ENCODE measurements at regions not wholly inside any gene's neighbourhood (a gene's known extent, or its start where the extent isn't known, plus 50 kb on each side); places are given as distances from the start of the nearest gene placed in this dataset.

- Mint-ChIP-seq H3K9me3 (peaks cover 3% of the 10 kb centered on the region), H3K27ac (no peak overlapping the region), H3K4me3 (no peak overlapping the region), H3K4me1 (no peaks in the 10 kb centered on the region), H3K36me3 (no peaks in the 10 kb centered on the region)
- no peak for DNase-seq (ENCODE audit: low spot score in 2 of 2)
- no peak for ATAC-seq
Measured at GRCh38 chr15:87805117-87805820, 451.3 kb downstream of the NTRK3 start.

GRCh38 chr15:87804451-87804850 lies 452.1 kb downstream of the NTRK3 start:
- Mint-ChIP-seq H3K4me3 (no peak overlapping the region), H3K36me3 (no peaks in the 10 kb centered on the region)
- ATAC-seq: no peak

GRCh38 chr15:87799838-87800237 lies 456.7 kb downstream of the NTRK3 start:
- Mint-ChIP-seq H3K4me3 (no peak overlapping the region), H3K27ac (no peak overlapping the region), H3K4me1 (no peaks in the 10 kb centered on the region), H3K36me3 (no peaks in the 10 kb centered on the region), H3K9me3 (peaks cover 3% of the 10 kb centered on the region)
- no peak for DNase-seq (ENCODE audit: low spot score in 2 of 2)
- no peak for ATAC-seq

More at GRCh38 chr15:87804451-87804850, 452.1 kb downstream of the NTRK3 start:
- Mint-ChIP-seq H3K27ac (no peak overlapping the region), H3K9me3 (peaks cover 3% of the 10 kb centered on the region), H3K4me1 (no peaks in the 10 kb centered on the region)
- DNase-seq (ENCODE audit: low spot score in 2 of 2): no peak

GRCh38 chr15:87799428-87799827 lies 457.1 kb downstream of the NTRK3 start:
- ATAC-seq (no peak), DNase-seq (ENCODE audit: low spot score in 2 of 2) (no peak)
- Mint-ChIP-seq H3K27ac (no peak overlapping the region), H3K4me3 (no peak overlapping the region), H3K9me3 (peaks cover 3% of the 10 kb centered on the region), H3K36me3 (no peaks in the 10 kb centered on the region), H3K4me1 (no peaks in the 10 kb centered on the region)

GRCh38 chr15:87793725-87794124 lies 462.8 kb downstream of the NTRK3 start:
- no peaks in the 10 kb centered on the region for H3K36me3 Mint-ChIP-seq
- no peaks in the 10 kb centered on the region for H3K4me1 Mint-ChIP-seq
- no peak overlapping the region for H3K27ac Mint-ChIP-seq
- ATAC-seq: no peak
- H3K9me3 Mint-ChIP-seq: no peaks in the 10 kb centered on the region
- no peak for DNase-seq (ENCODE audit: low spot score in 2 of 2)
- no peak overlapping the region for H3K4me3 Mint-ChIP-seq

GRCh38 chr15:87792250-87793040 lies 464.1 kb downstream of the NTRK3 start:
- no peak overlapping the region for H3K4me3 Mint-ChIP-seq
- no peak for DNase-seq (ENCODE audit: low spot score in 2 of 2)
- ATAC-seq: no peak
- H3K27ac Mint-ChIP-seq: no peak overlapping the region
- H3K4me1 Mint-ChIP-seq: no peaks in the 10 kb centered on the region
- H3K36me3 Mint-ChIP-seq: no peaks in the 10 kb centered on the region
- H3K9me3 Mint-ChIP-seq: no peaks in the 10 kb centered on the region

- H3K27ac Mint-ChIP-seq: no peak overlapping the region
- DNase-seq (ENCODE audit: low spot score in 2 of 2) (no peak), ATAC-seq (no peak)
- no peak overlapping the region for H3K4me3 Mint-ChIP-seq
- H3K4me1 Mint-ChIP-seq: no peaks in the 10 kb centered on the region
- no peaks in the 10 kb centered on the region for H3K36me3 Mint-ChIP-seq
- H3K9me3 Mint-ChIP-seq: peaks cover 3% of the 10 kb centered on the region
Measured at GRCh38 chr15:87781959-87782625, 474.4 kb downstream of the NTRK3 start.

- Mint-ChIP-seq H3K4me1 (no peaks in the 10 kb centered on the region), H3K4me3 (no peak overlapping the region), H3K9me3 (peaks cover 3% of the 10 kb centered on the region), H3K36me3 (no peaks in the 10 kb centered on the region), H3K27ac (no peak overlapping the region)
- DNase-seq (ENCODE audit: low spot score in 2 of 2): no peak
- no peak for ATAC-seq
Measured at GRCh38 chr15:87779746-87780145, 476.8 kb downstream of the NTRK3 start.

- no peak overlapping the region for H3K4me3 Mint-ChIP-seq
- DNase-seq (ENCODE audit: low spot score in 2 of 2) (no peak), ATAC-seq (no peak)
- no peak overlapping the region for H3K27ac Mint-ChIP-seq
- H3K36me3 Mint-ChIP-seq: no peaks in the 10 kb centered on the region
- H3K4me1 Mint-ChIP-seq: no peaks in the 10 kb centered on the region
- H3K9me3 Mint-ChIP-seq: peaks cover 3% of the 10 kb centered on the region
Measured at GRCh38 chr15:87778358-87778757, 478.2 kb downstream of the NTRK3 start.

GRCh38 chr15:87777054-87777561 lies 479.4 kb downstream of the NTRK3 start:
- Mint-ChIP-seq H3K4me3 (no peak overlapping the region), H3K9me3 (peaks cover 3% of the 10 kb centered on the region), H3K36me3 (no peaks in the 10 kb centered on the region), H3K4me1 (no peaks in the 10 kb centered on the region), H3K27ac (no peak overlapping the region)
- DNase-seq (ENCODE audit: low spot score in 2 of 2): no peak
- ATAC-seq: no peak

GRCh38 chr15:87767516-87767915 lies 489.0 kb downstream of the NTRK3 start:
- DNase-seq (ENCODE audit: low spot score in 2 of 2): no peak
- no peak overlapping the region for H3K27ac Mint-ChIP-seq
- H3K4me1 Mint-ChIP-seq: no peaks in the 10 kb centered on the region
- no peaks in the 10 kb centered on the region for H3K36me3 Mint-ChIP-seq
- H3K4me3 Mint-ChIP-seq: no peak overlapping the region
- ATAC-seq: no peak
- H3K9me3 Mint-ChIP-seq: peaks cover 13% of the 10 kb centered on the region

- DNase-seq (ENCODE audit: low spot score in 2 of 2) (no peak), ATAC-seq (no peak)
- H3K36me3 Mint-ChIP-seq: no peaks in the 10 kb centered on the region
- peaks cover 8% of the 10 kb centered on the region for H3K4me1 Mint-ChIP-seq
- H3K9me3 Mint-ChIP-seq: peaks cover 8% of the 10 kb centered on the region
- H3K4me3 Mint-ChIP-seq: no peak overlapping the region
- no peak overlapping the region for H3K27ac Mint-ChIP-seq
Measured at GRCh38 chr15:87764461-87765240, 491.9 kb downstream of the NTRK3 start.

- DNase-seq (ENCODE audit: low spot score in 2 of 2) (no peak), ATAC-seq (no peak)
- Mint-ChIP-seq H3K36me3 (no peaks in the 10 kb centered on the region), H3K4me1 (peaks cover 8% of the 10 kb centered on the region), H3K4me3 (no peak overlapping the region), H3K9me3 (peaks cover 5% of the 10 kb centered on the region), H3K27ac (no peak overlapping the region)
Measured at GRCh38 chr15:87763837-87764236, 492.7 kb downstream of the NTRK3 start.

- H3K9me3 Mint-ChIP-seq: no peaks in the 10 kb centered on the region
- peaks cover 8% of the 10 kb centered on the region for H3K4me1 Mint-ChIP-seq
- no peak overlapping the region for H3K4me3 Mint-ChIP-seq
- DNase-seq (ENCODE audit: low spot score in 2 of 2): no peak
- ATAC-seq: no peak
- H3K27ac Mint-ChIP-seq: no peak overlapping the region
- no peaks in the 10 kb centered on the region for H3K36me3 Mint-ChIP-seq
Measured at GRCh38 chr15:87761736-87762509, 494.6 kb downstream of the NTRK3 start.
